HEK293T (cell line): ENCODE measurements at regions not wholly inside any gene's neighbourhood (a gene's known extent, or its start where the extent isn't known, plus 50 kb on each side); places are given as distances from the start of the nearest gene placed in this dataset.

ENCODE experiments used
- CTCF ChIA-PET: fragments of 350-600 bp; formaldehyde crosslinking; extraction: SDS; loops from one replicate; lab custom pipeline; 2021; ENCODE audit warnings: antibody characterized with exemption, inconsistent platforms; lab: Yijun Ruan, JAX
- POLR2A ChIA-PET: fragments of 350-600 bp; formaldehyde crosslinking; extraction: SDS; loops from one replicate; lab custom pipeline; 2020; ENCODE audit warnings: antibody characterized with exemption, inconsistent platforms; lab: Yijun Ruan, JAX
- DNase-seq: peaks from one replicate; pipeline ENCODE4 v3.0.0; 2012; ENCODE audit warnings: mixed read lengths; ENCODE audit errors: extremely low spot score
- ARNT ChIP-seq: fragments of 450-650 bp; IDR thresholded peaks from 2 replicates; pipeline ENCODE4 v1.6.1; 2017; ENCODE audit warnings: mild to moderate bottlenecking
- BHLHE40 ChIP-seq: fragments of 450-650 bp; IDR thresholded peaks from 2 replicates; pipeline ENCODE4 v1.6.1; 2016; ENCODE audit warnings: mild to moderate bottlenecking, moderate library complexity, borderline replicate concordance
- CTBP1 ChIP-seq: fragments of 450-650 bp; IDR thresholded peaks from 2 replicates; pipeline ENCODE4 v1.6.1; 2016; ENCODE audit warnings: borderline replicate concordance
- ELF4 ChIP-seq: fragments of 450-650 bp; IDR thresholded peaks from 2 replicates; pipeline ENCODE4 v1.6.1; 2017; ENCODE audit warnings: antibody characterized with exemption
- FOXA1 ChIP-seq: fragments of 450-650 bp; IDR thresholded peaks from 2 replicates; pipeline ENCODE4 v1.6.1; 2016; ENCODE audit warnings: mild to moderate bottlenecking
- FOXK2 ChIP-seq: fragments of 450-650 bp; IDR thresholded peaks from 2 replicates; pipeline ENCODE4 v1.6.1; 2016; ENCODE audit warnings: mild to moderate bottlenecking
- FOXM1 ChIP-seq: fragments of 450-650 bp; IDR thresholded peaks from 2 replicates; pipeline ENCODE4 v1.6.1; 2017; ENCODE audit warnings: mild to moderate bottlenecking, borderline replicate concordance
- HDGF ChIP-seq: fragments of 450-650 bp; IDR thresholded peaks from 2 replicates; pipeline ENCODE4 v1.6.1; 2017; ENCODE audit warnings: antibody characterized with exemption, borderline replicate concordance
- L3MBTL2 ChIP-seq: fragments of 450-650 bp; conservative IDR thresholded peaks from 2 replicates; pipeline ENCODE4 v1.6.1; 2016; ENCODE audit warnings: mild to moderate bottlenecking
- LEF1 ChIP-seq: fragments of 450-650 bp; IDR thresholded peaks from 2 replicates; pipeline ENCODE4 v1.6.1; 2017; ENCODE audit warnings: mild to moderate bottlenecking, borderline replicate concordance
- NFRKB ChIP-seq: fragments of 450-650 bp; IDR thresholded peaks from 2 replicates; pipeline ENCODE4 v1.6.1; 2016; ENCODE audit warnings: mild to moderate bottlenecking, moderate library complexity
- SP1 ChIP-seq: fragments of 450-650 bp; IDR thresholded peaks from 2 replicates; pipeline ENCODE4 v1.6.1; 2017
- SUZ12 ChIP-seq: fragments of 450-650 bp; IDR thresholded peaks from 2 replicates; pipeline ENCODE4 v1.6.1; 2016; ENCODE audit warnings: mild to moderate bottlenecking
- TARDBP ChIP-seq: fragments of 450-650 bp; IDR thresholded peaks from 2 replicates; pipeline ENCODE4 v1.6.1; 2016
- ZNF384 ChIP-seq: fragments of 450-650 bp; IDR thresholded peaks from 2 replicates; pipeline ENCODE4 v1.6.1; 2016
- TF ChIP-seq, protein P1 (sequence below): fragments of 450-650 bp; IDR thresholded peaks from 2 replicates; pipeline ENCODE4 v1.6.1; 2016

DNA sequence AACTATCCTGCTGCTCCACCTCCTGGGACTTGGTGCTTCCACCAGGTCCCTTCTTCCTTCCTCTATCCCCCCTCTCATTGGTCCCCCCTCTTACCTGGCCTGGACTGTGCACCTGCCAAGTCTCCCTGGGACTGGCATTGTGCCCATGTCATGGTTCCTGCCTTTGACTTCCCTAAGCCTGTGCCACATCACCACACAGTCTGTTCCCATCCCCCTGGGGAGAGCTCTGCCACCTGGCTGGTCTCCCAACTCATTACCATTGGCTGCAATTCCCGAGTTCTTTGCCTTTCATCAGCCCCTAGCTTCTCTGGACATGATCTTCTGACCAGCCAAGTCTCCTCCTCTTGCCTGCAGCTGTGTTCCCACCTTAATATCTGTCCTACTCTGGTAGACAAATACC, 180.3 kb downstream of the SREK1 start:
- DNase-seq = no peak
- POLR2A ChIA-PET = no interaction called here
- CTCF ChIA-PET = no interaction called here
- TF ChIP-seq CTBP1 = no peak
- no peak for TF ChIP-seq ARNT
- no peak for TF ChIP-seq HDGF
- no peak for TF ChIP-seq LEF1
- TF ChIP-seq FOXA1 = no peak
- TF ChIP-seq SP1 = no peak
- TF ChIP-seq FOXM1 = no peak
- TF ChIP-seq ELF4 = no peak
- no peak for TF ChIP-seq L3MBTL2
- TF ChIP-seq BHLHE40 = no peak
- TF ChIP-seq NFRKB = no peak
- TF ChIP-seq SUZ12 = no peak
- TF ChIP-seq FOXK2 = no peak
- no peak for TF ChIP-seq ZNF384
- TF ChIP-seq, protein P1, sequence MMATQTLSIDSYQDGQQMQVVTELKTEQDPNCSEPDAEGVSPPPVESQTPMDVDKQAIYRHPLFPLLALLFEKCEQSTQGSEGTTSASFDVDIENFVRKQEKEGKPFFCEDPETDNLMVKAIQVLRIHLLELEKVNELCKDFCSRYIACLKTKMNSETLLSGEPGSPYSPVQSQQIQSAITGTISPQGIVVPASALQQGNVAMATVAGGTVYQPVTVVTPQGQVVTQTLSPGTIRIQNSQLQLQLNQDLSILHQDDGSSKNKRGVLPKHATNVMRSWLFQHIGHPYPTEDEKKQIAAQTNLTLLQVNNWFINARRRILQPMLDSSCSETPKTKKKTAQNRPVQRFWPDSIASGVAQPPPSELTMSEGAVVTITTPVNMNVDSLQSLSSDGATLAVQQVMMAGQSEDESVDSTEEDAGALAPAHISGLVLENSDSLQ = no peak
- no peak for TF ChIP-seq TARDBP

GRCh38 chr5:66326276-66326675, 182.2 kb downstream of the SREK1 start:
- ChIA-PET CTCF (interaction anchor here (0.8 kb wide), 1 partner anchor 20 kb away, joined by 3 read pairs; no protein-coding TSS in a partner anchor), POLR2A (no interaction called here)
- DNase-seq = no peak
- TF ChIP-seq SP1 = no peak
- TF ChIP-seq NFRKB = no peak
- TF ChIP-seq LEF1 = no peak
- no peak for TF ChIP-seq HDGF
- no peak for TF ChIP-seq ELF4
- TF ChIP-seq, protein P1 = no peak

DNA sequence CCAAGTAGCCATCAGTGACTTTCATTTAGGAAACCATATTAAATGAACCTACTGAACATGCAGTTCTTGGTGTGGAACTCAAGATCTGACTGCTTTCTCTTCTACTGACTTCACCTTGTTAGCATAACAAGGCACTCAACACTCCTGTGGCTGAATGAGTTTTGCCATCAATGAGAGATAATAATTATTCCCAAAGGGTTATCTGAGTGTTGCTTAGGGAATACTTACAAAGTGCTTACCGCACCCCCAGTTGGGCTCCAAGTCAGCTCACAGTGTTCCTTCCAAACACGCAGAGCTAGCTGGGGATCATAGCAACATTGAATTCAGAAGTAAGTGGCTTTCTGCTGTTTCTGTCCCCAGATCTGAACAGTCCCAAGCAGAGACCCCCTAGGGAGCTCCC, 182.9 kb downstream of the SREK1 start:
- ChIA-PET CTCF (no interaction called here), POLR2A (no interaction called here)
- DNase-seq = no peak
- no peak for TF ChIP-seq SUZ12
- no peak for TF ChIP-seq BHLHE40
- no peak for TF ChIP-seq ZNF384
- no peak for TF ChIP-seq LEF1
- TF ChIP-seq FOXM1 = no peak
- TF ChIP-seq ELF4 = no peak
- TF ChIP-seq SP1 = no peak
- TF ChIP-seq FOXK2 = no peak
- TF ChIP-seq HDGF = no peak
- TF ChIP-seq L3MBTL2 = no peak
- TF ChIP-seq CTBP1 = no peak
- no peak for TF ChIP-seq NFRKB
- no peak for TF ChIP-seq ARNT
- TF ChIP-seq FOXA1 = no peak
- no peak for TF ChIP-seq TARDBP
- TF ChIP-seq, protein P1 = no peak

- POLR2A ChIA-PET = interaction anchor here (0.6 kb wide), 1 partner anchor 1134 kb away, joined by 3 read pairs; no protein-coding TSS in a partner anchor
- CTCF ChIA-PET = no interaction called here
- DNase-seq = no peak
- no peak for TF ChIP-seq BHLHE40
- TF ChIP-seq TARDBP = no peak
- TF ChIP-seq SUZ12 = no peak
- no peak for TF ChIP-seq FOXM1
- TF ChIP-seq, protein P1 = no peak
- TF ChIP-seq HDGF = no peak
- no peak for TF ChIP-seq L3MBTL2
- no peak for TF ChIP-seq SP1
- no peak for TF ChIP-seq ELF4
- no peak for TF ChIP-seq CTBP1
Observed at GRCh38 chr5:66329078-66329477, 185.0 kb downstream of the SREK1 start.

DNA sequence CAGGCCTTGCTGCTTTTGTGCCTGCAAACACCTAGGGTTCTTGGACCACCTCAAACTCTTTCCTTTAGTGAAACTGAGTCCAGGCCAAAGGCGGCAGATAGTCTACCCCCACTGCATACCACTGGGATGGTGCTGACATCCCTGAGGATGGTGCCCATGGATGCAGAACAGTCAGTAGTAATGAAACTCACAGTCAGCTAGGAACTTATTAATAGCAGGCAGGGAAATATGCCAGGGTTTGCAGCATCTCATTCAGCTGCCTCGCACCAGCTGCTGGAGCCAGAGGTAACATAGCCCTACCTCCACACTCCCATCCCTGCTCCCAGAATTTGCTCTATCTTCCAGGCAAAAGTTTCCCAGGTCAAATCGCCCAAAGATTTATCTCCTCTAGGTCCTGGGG, 189.1 kb downstream of the SREK1 start:
- DNase-seq = no peak
- TF ChIP-seq ZNF384 (no peak), L3MBTL2 (no peak), ELF4 (no peak)
- ChIA-PET POLR2A (no interaction called here), CTCF (interaction anchor here (0.6 kb wide), 1 partner anchor 1023 kb away, joined by 3 read pairs; no protein-coding TSS in a partner anchor)

GRCh38 chr5:66337626-66338226, 193.6 kb downstream of the SREK1 start:
- CTCF ChIA-PET = no interaction called here
- DNase-seq = no peak
- TF ChIP-seq TARDBP (no peak), L3MBTL2 (no peak), FOXK2 (no peak), LEF1 (no peak), ARNT (no peak), NFRKB (no peak), FOXM1 (no peak), CTBP1 (no peak), SUZ12 (no peak), HDGF (no peak), ELF4 (no peak), BHLHE40 (no peak), ZNF384 (no peak), FOXA1 (no peak)
- POLR2A ChIA-PET = interaction anchor here (1.4 kb wide), 1 partner anchor 19 kb away, joined by 3 read pairs; no protein-coding TSS in a partner anchor
